ENCODE measurements at regions not wholly inside any gene's neighbourhood (a gene's known extent, or its start where the extent isn't known, plus 50 kb on each side); places are given as distances from the start of the nearest gene placed in this dataset.

GRCh38 chr10:125264757-125265578, 104.6 kb upstream of the CTBP2 start:
- no peak for TF ChIP-seq CTCF (IDR thresholded peaks at IDR 0.05; ENCODE audit: insufficient read depth, low read depth, low read length)
- DNase-seq (ENCODE audit: low read depth): no peak
- H3K4me3 ChIP-seq (ENCODE audit: low read depth, low read length): no peak overlapping the region

GRCh38 chr10:125264091-125264490, 103.7 kb upstream of the CTBP2 start:
- no peak for DNase-seq (ENCODE audit: low read depth)
- H3K4me3 ChIP-seq (ENCODE audit: low read depth, low read length): no peak overlapping the region
- no peak for TF ChIP-seq CTCF (IDR thresholded peaks at IDR 0.05; ENCODE audit: insufficient read depth, low read depth, low read length)

GRCh38 chr10:125263551-125263950, 103.2 kb upstream of the CTBP2 start:
- no peak for TF ChIP-seq CTCF (IDR thresholded peaks at IDR 0.05; ENCODE audit: insufficient read depth, low read depth, low read length)

GRCh38 chr10:125262920-125263319, 102.6 kb upstream of the CTBP2 start:
- TF ChIP-seq CTCF (IDR thresholded peaks at IDR 0.05; ENCODE audit: insufficient read depth, low read depth, low read length): no peak
- no peak overlapping the region for H3K4me3 ChIP-seq (ENCODE audit: low read depth, low read length)
- DNase-seq (ENCODE audit: low read depth): no peak

More at GRCh38 chr10:125263551-125263950, 103.2 kb upstream of the CTBP2 start:
- DNase-seq (ENCODE audit: low read depth): no peak
- no peak overlapping the region for H3K4me3 ChIP-seq (ENCODE audit: low read depth, low read length)

GRCh38 chr10:125262409-125262808, 102.0 kb upstream of the CTBP2 start:
- H3K4me3 ChIP-seq (ENCODE audit: low read depth, low read length): no peak overlapping the region
- TF ChIP-seq CTCF (IDR thresholded peaks at IDR 0.05; ENCODE audit: insufficient read depth, low read depth, low read length): no peak

GRCh38 chr10:125261491-125262186, 101.3 kb upstream of the CTBP2 start:
- no peak overlapping the region for H3K4me3 ChIP-seq (ENCODE audit: low read depth, low read length)
- TF ChIP-seq CTCF (IDR thresholded peaks at IDR 0.05; ENCODE audit: insufficient read depth, low read depth, low read length): no peak
- no peak for DNase-seq (ENCODE audit: low read depth)

More at GRCh38 chr10:125262409-125262808, 102.0 kb upstream of the CTBP2 start:
- DNase-seq (ENCODE audit: low read depth): no peak
